GM21786 (cell line): ENCODE measurements at regions not wholly inside any gene's neighbourhood (a gene's known extent, or its start where the extent isn't known, plus 50 kb on each side); places are given as distances from the start of the nearest gene placed in this dataset.
"Not testable (repeated sequence)": the region's sequence is repeated elsewhere in the genome, so short reads cannot be mapped to it uniquely, and the experiment has no call there.

Experiments
- ATAC-seq: cut with Tn5 transposase; IDR thresholded peaks from one replicate; pipeline ENCODE4 v1.9.1; 2021; ENCODE audit not compliant: unreplicated experiment

- no peak for ATAC-seq
Observed at GRCh38 chr12:65728455-65728847, 95.8 kb upstream of the HMGA2 start.

GRCh38 chr12:65728848-65729793, 95.2 kb upstream of the HMGA2 start:
- no peak for ATAC-seq

- ATAC-seq, result no peak
Observed at GRCh38 chr12:65731771-65732170, 92.5 kb upstream of the HMGA2 start.

- not testable (repeated sequence) for ATAC-seq
Observed at GRCh38 chr12:65733643-65734042, 90.6 kb upstream of the HMGA2 start.

GRCh38 chr12:65734226-65734625, 90.1 kb upstream of the HMGA2 start:
- no peak for ATAC-seq

GRCh38 chr12:65739606-65740005, 84.7 kb upstream of the HMGA2 start:
- ATAC-seq, result no peak

GRCh38 chr12:65740506-65740872, 83.8 kb upstream of the HMGA2 start:
- no peak for ATAC-seq

- ATAC-seq, result no peak
Observed at GRCh38 chr12:65740873-65741600, 83.2 kb upstream of the HMGA2 start.

GRCh38 chr12:65741656-65742017, 82.6 kb upstream of the HMGA2 start:
- no peak for ATAC-seq

- no peak for ATAC-seq
Observed at GRCh38 chr12:65742018-65743010, 82.0 kb upstream of the HMGA2 start.

GRCh38 chr12:65744236-65744840, 79.9 kb upstream of the HMGA2 start:
- ATAC-seq, result not testable (repeated sequence)

GRCh38 chr12:65747338-65747737, 76.9 kb upstream of the HMGA2 start:
- ATAC-seq, result no peak

- ATAC-seq, result no peak
Observed at GRCh38 chr12:65748332-65748731, 76.0 kb upstream of the HMGA2 start.

- ATAC-seq, result no peak
Observed at GRCh38 chr12:65754290-65754689, 70.0 kb upstream of the HMGA2 start.

- no peak for ATAC-seq
Observed at GRCh38 chr12:65754744-65755595, 69.3 kb upstream of the HMGA2 start.

GRCh38 chr12:65755596-65755978, 68.7 kb upstream of the HMGA2 start:
- ATAC-seq, result no peak

GRCh38 chr12:65756267-65756666, 68.0 kb upstream of the HMGA2 start:
- ATAC-seq, result no peak

GRCh38 chr12:65756956-65757511, 67.2 kb upstream of the HMGA2 start:
- ATAC-seq, result peak; percentile 90

GRCh38 chr12:65758401-65758800, 65.9 kb upstream of the HMGA2 start:
- no peak for ATAC-seq
